VCaP (cell line): ENCODE measurements at regions not wholly inside any gene's neighbourhood (a gene's known extent, or its start where the extent isn't known, plus 50 kb on each side); places are given as distances from the start of the nearest gene placed in this dataset.
A peak's percentile ranks its signal among the peaks of the same experiment; 100 is the strongest.
"Not testable (repeated sequence)": the region's sequence is repeated elsewhere in the genome, so short reads cannot be mapped to it uniquely, and the experiment has no call there.

Experiments used
- H3K27ac ChIP-seq: fragments of 450-650 bp; 2 replicates; pipeline ENCODE4 v1.5.1; 2017
- TF ChIP-seq, protein P1 (sequence below): fragments of 450-650 bp; conservative IDR thresholded peaks from 2 replicates; pipeline ENCODE4 v1.5.1; 2017; ENCODE audit warnings: mild to moderate bottlenecking, moderate library complexity

DNA sequence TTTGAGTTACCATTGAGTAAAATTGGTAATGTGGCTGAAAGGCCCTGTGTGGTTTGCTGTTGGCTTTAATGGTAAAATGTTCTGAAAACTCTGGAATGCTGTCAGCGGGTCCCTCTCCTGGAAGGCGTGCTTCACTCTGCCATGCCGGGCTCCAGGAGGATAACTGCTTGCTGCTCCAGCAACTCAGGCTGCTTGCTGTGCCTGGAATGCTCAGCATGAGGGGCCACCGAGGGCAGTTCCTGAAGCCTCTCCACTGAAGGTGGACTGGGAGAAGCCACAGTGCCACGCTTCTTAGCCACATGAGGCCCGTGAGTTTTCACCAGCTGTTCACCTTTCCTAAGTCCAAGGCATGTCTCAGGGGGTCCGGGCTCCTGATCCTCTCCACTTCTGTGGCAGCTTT lies 90.4 kb upstream of the FAM110C start:
- no peak overlapping the region for H3K27ac ChIP-seq
- TF ChIP-seq, protein P1, sequence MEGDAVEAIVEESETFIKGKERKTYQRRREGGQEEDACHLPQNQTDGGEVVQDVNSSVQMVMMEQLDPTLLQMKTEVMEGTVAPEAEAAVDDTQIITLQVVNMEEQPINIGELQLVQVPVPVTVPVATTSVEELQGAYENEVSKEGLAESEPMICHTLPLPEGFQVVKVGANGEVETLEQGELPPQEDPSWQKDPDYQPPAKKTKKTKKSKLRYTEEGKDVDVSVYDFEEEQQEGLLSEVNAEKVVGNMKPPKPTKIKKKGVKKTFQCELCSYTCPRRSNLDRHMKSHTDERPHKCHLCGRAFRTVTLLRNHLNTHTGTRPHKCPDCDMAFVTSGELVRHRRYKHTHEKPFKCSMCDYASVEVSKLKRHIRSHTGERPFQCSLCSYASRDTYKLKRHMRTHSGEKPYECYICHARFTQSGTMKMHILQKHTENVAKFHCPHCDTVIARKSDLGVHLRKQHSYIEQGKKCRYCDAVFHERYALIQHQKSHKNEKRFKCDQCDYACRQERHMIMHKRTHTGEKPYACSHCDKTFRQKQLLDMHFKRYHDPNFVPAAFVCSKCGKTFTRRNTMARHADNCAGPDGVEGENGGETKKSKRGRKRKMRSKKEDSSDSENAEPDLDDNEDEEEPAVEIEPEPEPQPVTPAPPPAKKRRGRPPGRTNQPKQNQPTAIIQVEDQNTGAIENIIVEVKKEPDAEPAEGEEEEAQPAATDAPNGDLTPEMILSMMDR: no peak

DNA sequence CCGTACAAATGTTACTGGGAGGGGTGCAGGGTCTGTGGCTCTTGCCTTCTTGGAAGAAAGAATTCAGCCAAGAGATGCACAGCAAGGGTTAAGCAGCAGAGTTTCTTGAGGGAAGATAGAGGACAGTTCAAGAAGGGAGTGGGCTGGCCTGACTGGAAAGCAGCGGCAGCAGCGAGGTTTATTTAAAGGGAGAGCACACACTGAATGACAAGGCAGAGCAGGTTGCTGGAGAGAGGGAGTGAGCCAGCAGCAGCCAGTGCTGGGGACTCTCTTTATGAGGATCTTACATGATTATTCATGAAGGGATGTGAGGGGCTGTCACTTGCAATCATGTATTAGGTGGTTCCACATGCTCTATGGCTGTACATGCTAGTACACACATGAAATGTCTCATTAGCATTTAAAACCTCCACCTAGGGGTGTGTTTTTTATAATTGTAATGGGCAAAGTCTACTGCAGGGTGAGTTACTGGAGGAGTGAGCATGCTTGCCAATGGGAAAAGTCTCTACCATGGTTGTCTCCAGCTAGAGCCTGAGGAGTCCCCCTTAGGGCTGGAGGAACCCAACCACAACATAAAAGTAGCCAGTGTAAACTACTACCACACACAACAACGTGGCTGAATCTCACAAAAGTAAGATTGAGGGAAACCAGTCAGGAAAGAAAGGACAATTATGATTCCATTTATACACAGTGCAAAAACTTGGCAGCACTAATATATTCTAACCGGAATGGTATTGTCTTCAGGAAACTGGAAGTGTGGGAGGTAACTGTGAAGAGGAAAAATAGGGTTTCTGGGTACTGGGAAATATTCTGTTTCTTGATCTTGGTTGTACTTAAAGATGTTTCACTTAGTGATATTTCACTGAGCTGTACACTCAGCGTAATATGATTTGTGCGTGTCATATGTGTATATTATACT lies 87.6 kb upstream of the FAM110C start:
- TF ChIP-seq, protein P1: no peak
- no peak overlapping the region for H3K27ac ChIP-seq

DNA sequence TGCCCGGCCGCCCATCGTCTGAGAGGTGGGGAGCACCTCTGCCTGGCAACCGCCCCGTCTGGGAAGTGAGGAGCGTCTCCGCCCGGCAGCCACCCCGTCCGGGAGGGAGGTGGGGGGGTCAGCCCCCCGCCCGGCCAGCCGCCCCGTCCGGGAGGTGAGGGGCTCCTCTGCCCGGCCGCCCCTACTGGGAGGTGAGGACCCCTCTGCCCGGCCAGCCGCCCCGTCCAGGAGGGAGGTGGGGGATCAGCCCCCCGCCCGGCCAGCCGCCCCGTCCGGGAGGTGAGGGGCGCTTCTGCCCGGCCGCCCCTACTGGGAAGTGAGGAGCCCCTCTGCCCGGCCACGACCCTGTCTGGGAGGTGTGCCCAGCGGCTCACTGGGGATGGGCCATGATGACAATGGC lies 80.5 kb upstream of the FAM110C start:
- H3K27ac ChIP-seq: not testable (repeated sequence)

- no peak overlapping the region for H3K27ac ChIP-seq
- TF ChIP-seq, protein P1: no peak
Observed at GRCh38 chr2:124241-124880, 78.1 kb upstream of the FAM110C start.

- TF ChIP-seq, protein P1: no peak
- no peak overlapping the region for H3K27ac ChIP-seq
Observed at GRCh38 chr2:116953-117352, 70.6 kb upstream of the FAM110C start.

DNA sequence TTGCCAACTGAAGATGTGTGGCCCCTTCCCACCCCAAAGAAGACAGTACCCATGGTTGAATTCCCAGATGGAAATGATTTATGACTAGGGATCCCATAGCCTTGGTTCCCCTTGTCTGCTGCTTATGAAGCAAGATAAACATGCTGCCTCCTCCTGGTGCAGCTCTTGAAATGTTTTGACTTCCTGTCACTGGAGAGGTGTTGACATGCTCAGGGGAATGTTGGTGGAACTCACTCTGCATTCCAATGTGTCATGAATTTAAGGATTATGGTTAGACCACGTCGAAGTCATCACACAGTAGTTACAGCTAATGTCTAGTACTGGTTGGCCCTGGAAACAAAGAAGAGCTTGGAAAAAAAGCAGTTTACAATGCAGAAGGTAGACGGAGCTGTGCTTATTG lies 69.0 kb upstream of the FAM110C start:
- H3K27ac ChIP-seq: no peak overlapping the region
- TF ChIP-seq, protein P1: no peak

GRCh38 chr2:114616-115015 lies 68.3 kb upstream of the FAM110C start:
- no peak overlapping the region for H3K27ac ChIP-seq
- TF ChIP-seq, protein P1: no peak

GRCh38 chr2:109998-110397 lies 63.7 kb upstream of the FAM110C start:
- TF ChIP-seq, protein P1: no peak
- H3K27ac ChIP-seq: peak overlapping the region; percentile 48
